ENCODE measurements at regions not wholly inside any gene's neighbourhood (a gene's known extent, or its start where the extent isn't known, plus 50 kb on each side); places are given as distances from the start of the nearest gene placed in this dataset.

- no peak for DNase-seq
Observed at GRCh38 chr3:127483902-127484591, 106.5 kb downstream of the TPRA1 start.

GRCh38 chr3:127483005-127483641 is 107.4 kb downstream of the TPRA1 start:
- DNase-seq: no peak

GRCh38 chr3:127482216-127483004 is 108.1 kb downstream of the TPRA1 start:
- DNase-seq: no peak

GRCh38 chr3:127480196-127480954 is 110.2 kb downstream of the TPRA1 start:
- no peak for DNase-seq

GRCh38 chr3:127479449-127479848 is 111.1 kb downstream of the TPRA1 start:
- no peak for DNase-seq

GRCh38 chr3:127478922-127479321 is 111.6 kb downstream of the TPRA1 start:
- DNase-seq: no peak

- DNase-seq: no peak
Observed at GRCh38 chr3:127477396-127477795, 113.1 kb downstream of the TPRA1 start.

- no peak for DNase-seq
Observed at GRCh38 chr3:127476936-127477335, 113.6 kb downstream of the TPRA1 start.

GRCh38 chr3:127475975-127476705 is 114.4 kb downstream of the TPRA1 start:
- no peak for DNase-seq

GRCh38 chr3:127475391-127475790 is 115.1 kb downstream of the TPRA1 start:
- DNase-seq: no peak

GRCh38 chr3:127473244-127474024 is 117.1 kb downstream of the TPRA1 start:
- DNase-seq: no peak

GRCh38 chr3:127472506-127472905 is 118.0 kb downstream of the TPRA1 start:
- DNase-seq: no peak

- DNase-seq: no peak
Observed at GRCh38 chr3:127471142-127471541, 119.4 kb downstream of the TPRA1 start.

GRCh38 chr3:127469760-127470159 is 120.8 kb downstream of the TPRA1 start:
- DNase-seq: no peak

GRCh38 chr3:127467391-127467790 is 123.1 kb downstream of the TPRA1 start:
- DNase-seq: no peak

GRCh38 chr3:127464642-127465041 is 125.9 kb downstream of the TPRA1 start:
- DNase-seq: no peak

GRCh38 chr3:127462111-127462655 is 128.3 kb downstream of the TPRA1 start:
- DNase-seq: no peak

GRCh38 chr3:127461286-127461910 is 129.1 kb downstream of the TPRA1 start:
- DNase-seq: no peak

- DNase-seq: no peak
Observed at GRCh38 chr3:127459891-127460290, 130.6 kb downstream of the TPRA1 start.

All from left kidney (tissue), 1 donor.